ENCODE measurements at regions not wholly inside any gene's neighbourhood (a gene's known extent, or its start where the extent isn't known, plus 50 kb on each side); places are given as distances from the start of the nearest gene placed in this dataset.

- no peak for FAIRE-seq
- no peaks in the 10 kb centered on the region for H3K36me3 ChIP-seq (ENCODE audit: control insufficient read depth, insufficient read depth, low read length)
- no peak overlapping the region for H3K4me3 ChIP-seq (ENCODE audit: low read depth, low read length)
- TF ChIP-seq CTCF (IDR thresholded peaks at IDR 0.05; ENCODE audit: insufficient read depth, low read length, severe bottlenecking): no peak
- no peak for DNase-seq (ENCODE audit: low read depth)
- no peaks in the 10 kb centered on the region for H3K27me3 ChIP-seq (ENCODE audit: control insufficient read depth, insufficient read depth, low read length)
These were observed 225.7 kb downstream of the MEX3B start for GRCh38 chr15:81819924-81820635.

- no peak for FAIRE-seq
- Histone ChIP-seq H3K4me3 (ENCODE audit: low read depth, low read length) (no peak overlapping the region), H3K27me3 (ENCODE audit: control insufficient read depth, insufficient read depth, low read length) (no peaks in the 10 kb centered on the region), H3K36me3 (ENCODE audit: control insufficient read depth, insufficient read depth, low read length) (no peaks in the 10 kb centered on the region)
- no peak for DNase-seq (ENCODE audit: low read depth)
- TF ChIP-seq CTCF (IDR thresholded peaks at IDR 0.05; ENCODE audit: insufficient read depth, low read length, severe bottlenecking): no peak
These were observed 230.8 kb downstream of the MEX3B start for GRCh38 chr15:81814882-81815455.

- FAIRE-seq: no peak
- no peak for TF ChIP-seq CTCF (IDR thresholded peaks at IDR 0.05; ENCODE audit: insufficient read depth, low read length, severe bottlenecking)
- no peaks in the 10 kb centered on the region for H3K36me3 ChIP-seq (ENCODE audit: control insufficient read depth, insufficient read depth, low read length)
These were observed 232.6 kb downstream of the MEX3B start for GRCh38 chr15:81813215-81813614.

GRCh38 chr15:81812456-81812855, 233.4 kb downstream of the MEX3B start:
- DNase-seq (ENCODE audit: low read depth): no peak
- FAIRE-seq: no peak
- Histone ChIP-seq H3K36me3 (ENCODE audit: control insufficient read depth, insufficient read depth, low read length) (no peaks in the 10 kb centered on the region), H3K27me3 (ENCODE audit: control insufficient read depth, insufficient read depth, low read length) (no peaks in the 10 kb centered on the region), H3K4me3 (ENCODE audit: low read depth, low read length) (no peak overlapping the region)
- no peak for TF ChIP-seq CTCF (IDR thresholded peaks at IDR 0.05; ENCODE audit: insufficient read depth, low read length, severe bottlenecking)

More at GRCh38 chr15:81813215-81813614, 232.6 kb downstream of the MEX3B start:
- H3K4me3 ChIP-seq (ENCODE audit: low read depth, low read length): no peak overlapping the region
- no peaks in the 10 kb centered on the region for H3K27me3 ChIP-seq (ENCODE audit: control insufficient read depth, insufficient read depth, low read length)
- no peak for DNase-seq (ENCODE audit: low read depth)

- Histone ChIP-seq H3K27me3 (ENCODE audit: control insufficient read depth, insufficient read depth, low read length) (no peaks in the 10 kb centered on the region), H3K36me3 (ENCODE audit: control insufficient read depth, insufficient read depth, low read length) (no peaks in the 10 kb centered on the region), H3K4me3 (ENCODE audit: low read depth, low read length) (no peak overlapping the region)
- FAIRE-seq (no peak), DNase-seq (ENCODE audit: low read depth) (no peak)
- TF ChIP-seq CTCF (IDR thresholded peaks at IDR 0.05; ENCODE audit: insufficient read depth, low read length, severe bottlenecking): no peak
These were observed 234.1 kb downstream of the MEX3B start for GRCh38 chr15:81811736-81812135.

Measured in bronchial epithelial cell (primary cell).